ENCODE measurements at regions not wholly inside any gene's neighbourhood (a gene's known extent, or its start where the extent isn't known, plus 50 kb on each side); places are given as distances from the start of the nearest gene placed in this dataset.

- DNase-seq: no peak
These were observed 99.8 kb downstream of the TES start for GRCh38 chr7:116310141-116310540.

- no peak for DNase-seq
These were observed 100.9 kb downstream of the TES start for GRCh38 chr7:116311259-116311658.

GRCh38 chr7:116311816-116312471, 101.6 kb downstream of the TES start:
- no peak for DNase-seq

GRCh38 chr7:116315293-116315692, 105.0 kb downstream of the TES start:
- no peak for DNase-seq

GRCh38 chr7:116315803-116316202, 105.5 kb downstream of the TES start:
- no peak for DNase-seq

- no peak for DNase-seq
These were observed 106.7 kb downstream of the TES start for GRCh38 chr7:116316838-116317628.

- no peak for DNase-seq
These were observed 107.6 kb downstream of the TES start for GRCh38 chr7:116317907-116318306.

- no peak for DNase-seq
These were observed 112.2 kb downstream of the TES start for GRCh38 chr7:116322541-116322940.

- no peak for DNase-seq
These were observed 114.2 kb downstream of the TES start for GRCh38 chr7:116324582-116324981.

GRCh38 chr7:116325517-116325916, 115.2 kb downstream of the TES start:
- no peak for DNase-seq

- DNase-seq: no peak
These were observed 116.8 kb downstream of the TES start for GRCh38 chr7:116327135-116327534.

- no peak for DNase-seq
These were observed 117.4 kb downstream of the TES start for GRCh38 chr7:116327752-116328151.

GRCh38 chr7:116328161-116328560, 117.8 kb downstream of the TES start:
- DNase-seq: no peak

- DNase-seq: no peak
These were observed 119.6 kb downstream of the TES start for GRCh38 chr7:116329686-116330503.

- no peak for DNase-seq
These were observed 120.7 kb downstream of the TES start for GRCh38 chr7:116331020-116331419.

- no peak for DNase-seq
These were observed 122.4 kb downstream of the TES start for GRCh38 chr7:116332766-116333165.

- DNase-seq: no peak
These were observed 124.2 kb downstream of the TES start for GRCh38 chr7:116334555-116334954.

- no peak for DNase-seq
These were observed 126.7 kb downstream of the TES start for GRCh38 chr7:116337018-116337417.

GRCh38 chr7:116337800-116338199, 127.5 kb downstream of the TES start:
- DNase-seq: no peak

- DNase-seq: no peak
These were observed 129.2 kb downstream of the TES start for GRCh38 chr7:116339564-116339963.

GRCh38 chr7:116340201-116340847, 130.0 kb downstream of the TES start:
- DNase-seq: no peak

- DNase-seq: no peak
These were observed 130.9 kb downstream of the TES start for GRCh38 chr7:116340943-116341907.
